Pancreas (tissue), 10 donors: ENCODE measurements at regions not wholly inside any gene's neighbourhood (a gene's known extent, or its start where the extent isn't known, plus 50 kb on each side); places are given as distances from the start of the nearest gene placed in this dataset.
"Not testable (repeated sequence)": the region's sequence is repeated elsewhere in the genome, so short reads cannot be mapped to it uniquely, and the experiment has no call there.

ENCODE experiments used
- ATAC-seq, 4 donors: fragments of 200-7000 bp; cut with Tn5 transposase; one replicate each; pipeline versions ENCODE4 v1.8.0 to v1.9.1; 2020; ENCODE audit warnings: mild to moderate bottlenecking in 4 of 4, moderate library complexity in 4 of 4
- DNase-seq, 6 donors: peaks; one replicate each; pipeline ENCODE4 v3.0.0-alpha.2; 2020
- FAIRE-seq: peaks from 2 replicates; lab custom pipeline; 2012; peaks lifted over from hg19 to GRCh38; lab: Jason Lieb, UNC
- H3K27ac ChIP-seq, 4 donors: fragments of 200-600 bp; sonication (generic); 1 replicate in 3 of 4; 2 replicates in 1 of 4; pipeline versions ENCODE4 v1.5.0 to v1.8.0; 2020
- H3K27me3 ChIP-seq, 4 donors: fragments of 200-600 bp; one replicate each; pipeline ENCODE4 v1.8.0; 2021
- H3K36me3 ChIP-seq, 3 donors: fragments of 200-600 bp; sonication (generic) in 1 of 3; one replicate each; pipeline versions ENCODE4 v1.5.0 to v1.8.0; 2020 to 2021
- H3K4me1 ChIP-seq, 3 donors: fragments of 200-600 bp; one replicate each; pipeline ENCODE4 v1.8.0; 2021
- H3K4me3 ChIP-seq, 4 donors: fragments of 200-600 bp; sonication (generic) in 2 of 4; one replicate each; pipeline versions ENCODE4 v1.5.0 to v1.8.0; 2020 to 2021
- H3K9me3 ChIP-seq, 4 donors: fragments of 200-600 bp; one replicate each; pipeline ENCODE4 v1.8.0; 2021
- CTCF ChIP-seq, 4 donors: fragments of 200-600 bp; sonication (generic) in 3 of 4; IDR thresholded peaks; one replicate each; pipeline versions ENCODE4 v1.5.0 to v1.8.0; 2021; ENCODE audit warnings: antibody characterized with exemption in 4 of 4
- whole genome bisulfite sequencing, 2 donors: extraction: QIAGEN DNeasy Blood & Tissue Kit; methylation state at CpG; one replicate each; pipeline ENCODE4 v1.1.7; 2013; 5-methylcytosine and 5-hydroxymethylcytosine counted together
- intact Hi-C, 3 donors: fragments of 100-400 bp; cut with DNase I; formaldehyde crosslinking; loops; one replicate each; pipeline versions ENCODE4 v1.11.1 to v1.14.2; 2022
- donor health status: healthy with polysubstance abuse.
- donor health status: DM: no; HTN: no; CAD: no; lungs with moderate emphysema.
- donor health status: DM: no; HTN: no; CAD: no.
- donor health status: control.
- donor health status: control.
- donor health status: Bipolar disorder and iron deficiency.
- donor health status: DM: yes; HTN: yes; CAD: no.
- donor health status: DM: no; HTN: no; CAD: no.
- donor health status: DM: no; HTN: no; CAD: no.
- donor health status: DM: yes; HTN: yes; CAD: no.

GRCh38 chr7:10507032-10507431 is 466.6 kb upstream of the PHF14 start:
- no peak overlapping the region for H3K27ac ChIP-seq
- H3K9me3 ChIP-seq = no peaks in the 10 kb centered on the region
- WGBS, 2 donors = 91 to 94% methylated on average over 2 of the region's 2 CpGs
- ATAC-seq = no peak
- no peak for FAIRE-seq
- H3K4me3 ChIP-seq = no peak overlapping the region
- intact Hi-C loops = no loop called here
- no peaks in the 10 kb centered on the region for H3K27me3 ChIP-seq
- no peaks in the 10 kb centered on the region for H3K36me3 ChIP-seq
- DNase-seq = no peak
- H3K4me1 ChIP-seq = no peaks in the 10 kb centered on the region
- TF ChIP-seq CTCF (IDR thresholded peaks at IDR 0.05) = no peak

GRCh38 chr7:10521306-10521705 is 452.4 kb upstream of the PHF14 start:
- WGBS, 2 donors = 53 to 60% methylated on average over 2 of the region's 2 CpGs

GRCh38 chr7:10533429-10533828 is 440.2 kb upstream of the PHF14 start:
- H3K27ac ChIP-seq, H3K27me3 ChIP-seq, H3K9me3 ChIP-seq, intact Hi-C loops, FAIRE-seq, H3K4me3 ChIP-seq, H3K36me3 ChIP-seq, ATAC-seq, H3K4me1 ChIP-seq: not testable (repeated sequence)
- DNase-seq = peak in 1 of 6 donors; percentile 34
- 81 to 83% methylated on average over 13 of the region's 13 CpGs for WGBS, 2 donors

More at GRCh38 chr7:10521306-10521705, 452.4 kb upstream of the PHF14 start:
- Histone ChIP-seq H3K36me3 (no peaks in the 10 kb centered on the region), H3K4me3 (no peak overlapping the region), H3K4me1 (no peaks in the 10 kb centered on the region), H3K9me3 (no peaks in the 10 kb centered on the region), H3K27me3 (no peaks in the 10 kb centered on the region), H3K27ac (no peak overlapping the region)
- FAIRE-seq (no peak), DNase-seq (no peak), ATAC-seq (no peak)
- TF ChIP-seq CTCF (IDR thresholded peaks at IDR 0.05) = no peak
- intact Hi-C loops = no loop called here

GRCh38 chr7:10536561-10536960 is 437.1 kb upstream of the PHF14 start:
- WGBS, 2 donors = 5 to 13% methylated on average over 2 of the region's 2 CpGs

GRCh38 chr7:10537764-10538163 is 435.9 kb upstream of the PHF14 start:
- Histone ChIP-seq H3K27me3 (no peaks in the 10 kb centered on the region), H3K4me1 (no peaks in the 10 kb centered on the region), H3K9me3 (no peaks in the 10 kb centered on the region), H3K4me3 (no peak overlapping the region), H3K36me3 (no peaks in the 10 kb centered on the region), H3K27ac (no peak overlapping the region)
- intact Hi-C loops = no loop called here
- ATAC-seq = no peak
- no peak for TF ChIP-seq CTCF (IDR thresholded peaks at IDR 0.05)
- 45 to 51% methylated on average over 3 of the region's 3 CpGs for WGBS, 2 donors
- no peak for FAIRE-seq
- DNase-seq = no peak

More at GRCh38 chr7:10536561-10536960, 437.1 kb upstream of the PHF14 start:
- no peak for DNase-seq
- ATAC-seq = no peak
- FAIRE-seq = no peak
- H3K4me3 ChIP-seq = no peak overlapping the region
- no peak for TF ChIP-seq CTCF (IDR thresholded peaks at IDR 0.05)
- H3K4me1 ChIP-seq = no peaks in the 10 kb centered on the region
- intact Hi-C loops = no loop called here
- H3K36me3 ChIP-seq = no peaks in the 10 kb centered on the region
- no peaks in the 10 kb centered on the region for H3K27me3 ChIP-seq
- H3K9me3 ChIP-seq = no peaks in the 10 kb centered on the region
- no peak overlapping the region for H3K27ac ChIP-seq
